Right cardiac atrium (tissue), 5 donors: ENCODE measurements at regions not wholly inside any gene's neighbourhood (a gene's known extent, or its start where the extent isn't known, plus 50 kb on each side); places are given as distances from the start of the nearest gene placed in this dataset.
A peak's percentile ranks its signal among the peaks of the same experiment; 100 is the strongest.

Source experiments
- ATAC-seq, 2 donors: fragments of 200-7000 bp; cut with Tn5 transposase; one replicate each; pipeline versions ENCODE4 v1.8.0 to v1.9.1; 2020; ENCODE audit warnings: moderate library complexity in 2 of 2, mild to moderate bottlenecking in 1 of 2
- DNase-seq, 3 donors: peaks; one replicate each; pipeline ENCODE4 v3.0.0-alpha.2; 2020
- H3K27ac ChIP-seq: one replicate; pipeline ENCODE4 v1.5.1; 2013; ENCODE audit warnings: mild to moderate bottlenecking, low read length, control low read depth, moderate library complexity
- H3K27me3 ChIP-seq: one replicate; pipeline ENCODE4 v1.6.1; 2013; ENCODE audit not compliant: control insufficient read depth, insufficient read depth
- H3K4me1 ChIP-seq: one replicate; pipeline ENCODE4 v1.6.1; 2013; ENCODE audit warnings: low read length; ENCODE audit not compliant: control insufficient read depth, insufficient read depth
- H3K4me3 ChIP-seq: one replicate; pipeline ENCODE4 v1.5.1; 2013; ENCODE audit warnings: low read length, control low read depth
- H3K9me3 ChIP-seq: one replicate; pipeline ENCODE4 v1.6.1; 2013; ENCODE audit warnings: low read length; ENCODE audit not compliant: control insufficient read depth
- WGBS: extraction: QIAGEN DNeasy Blood & Tissue Kit; methylation state at CpG from one replicate; pipeline ENCODE4 v1.1.7; 2013; 5-methylcytosine and 5-hydroxymethylcytosine counted together
- intact Hi-C, 4 donors: fragments of 100-400 bp; cut with DNase I; formaldehyde crosslinking; loops; one replicate each; pipeline versions ENCODE4 v1.11.0 to v1.14.0; 2022 to 2023
- donor health status: healthy with polysubstance abuse.
- donor health status: DM: no; HTN: yes; CAD: no.
- donor health status: DM: no; HTN: no; CAD: no.
- donor health status: DM: no; HTN: yes; CAD: no; lungs with severe emphysema.
- donor health status: DM: yes; HTN: yes; CAD: no.

DNA sequence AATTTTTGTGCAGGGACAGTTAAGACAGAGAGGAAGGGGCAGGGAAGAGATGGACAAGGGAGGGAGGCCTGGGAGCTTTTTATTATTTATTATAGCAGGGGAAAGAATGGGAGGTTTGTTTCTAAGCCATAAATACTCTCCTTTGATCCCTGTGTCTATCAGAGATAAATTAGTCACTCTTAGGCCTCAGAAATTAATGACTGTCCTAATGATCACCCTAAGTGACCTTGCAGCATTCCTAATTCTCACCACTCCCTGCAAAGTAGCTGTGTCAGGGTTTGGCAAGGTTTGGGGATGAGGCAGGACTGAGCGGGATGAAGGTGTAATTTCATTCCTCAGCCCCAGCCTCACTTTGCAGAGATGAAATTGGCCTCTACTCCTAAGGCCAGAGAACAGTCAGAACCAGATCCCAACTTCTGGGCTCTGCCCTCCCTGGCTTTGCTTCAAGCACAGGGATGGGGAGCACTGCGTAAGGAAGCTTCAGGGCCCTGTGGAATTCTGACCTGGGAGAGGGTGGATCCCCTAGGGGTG lies 95.0 kb downstream of the TMEM17 start:
- DNase-seq (no peak), ATAC-seq (peak in 1 of 2 donors; percentile 9)
- WGBS = 47% methylated on average over 2 of the region's 2 CpGs
- no peak overlapping the region for H3K4me3 ChIP-seq
- no peaks in the 10 kb centered on the region for H3K4me1 ChIP-seq
- peak overlapping the region; percentile 62 for H3K27ac ChIP-seq
- H3K9me3 ChIP-seq = no peaks in the 10 kb centered on the region
- no peaks in the 10 kb centered on the region for H3K27me3 ChIP-seq
- intact Hi-C loops = loop anchor here (2.0 to 10.0 kb wide), 6 partner anchors 216 to 494 kb away; partner anchors contain the start of gene B3GNT2 (in 1 of the 4)

DNA sequence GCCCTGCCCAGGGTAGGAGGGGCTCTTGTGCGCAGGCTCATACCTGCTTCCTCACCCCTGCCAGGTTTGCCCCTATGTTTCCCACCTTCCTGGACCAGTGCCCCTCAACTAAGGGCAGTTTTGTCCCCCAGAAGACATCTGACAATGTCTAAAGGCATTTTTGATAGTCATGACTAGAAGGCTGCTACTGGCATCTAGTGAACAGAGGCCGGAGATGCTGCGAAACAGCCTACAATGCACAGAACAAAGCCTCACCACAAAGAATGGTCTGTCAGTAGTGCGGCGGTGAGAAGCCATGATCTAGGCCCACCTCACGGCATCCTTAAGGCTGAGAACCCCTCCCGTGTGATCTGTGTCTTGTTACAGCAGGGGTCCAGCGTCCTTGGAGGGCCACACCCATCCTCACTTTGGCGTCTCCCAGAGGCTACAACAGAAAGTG lies 96.0 kb downstream of the TMEM17 start:
- H3K9me3 ChIP-seq = no peaks in the 10 kb centered on the region
- H3K27me3 ChIP-seq = no peaks in the 10 kb centered on the region
- DNase-seq = no peak
- H3K27ac ChIP-seq = no peak overlapping the region
- intact Hi-C loops = loop anchor here (2.0 to 10.0 kb wide), 6 partner anchors 215 to 493 kb away; partner anchors contain the start of gene B3GNT2 (in 1 of the 4)
- no peaks in the 10 kb centered on the region for H3K4me1 ChIP-seq
- WGBS = 77% methylated on average over 9 of the region's 9 CpGs
- H3K4me3 ChIP-seq = no peak overlapping the region
- ATAC-seq = peak in 1 of 2 donors; percentile 17

DNA sequence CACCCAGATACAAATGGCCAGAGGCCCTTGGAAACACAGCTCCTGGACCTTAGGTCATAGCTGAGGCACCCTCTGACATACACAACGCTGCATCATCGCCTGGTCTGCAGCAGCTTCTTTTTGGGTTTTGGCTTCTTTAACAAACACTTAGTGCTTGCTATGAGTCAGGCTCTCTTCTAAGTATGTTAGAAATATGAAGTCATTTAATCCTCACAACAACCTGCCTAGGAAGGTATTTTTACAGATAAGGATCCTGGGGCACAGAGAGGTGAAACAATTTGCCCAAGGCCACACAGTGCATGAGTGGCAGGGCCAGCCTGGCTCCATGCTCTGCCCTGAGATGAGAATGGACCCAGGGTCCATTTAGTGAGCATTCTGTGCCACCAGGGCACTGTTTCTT lies 96.6 kb downstream of the TMEM17 start:
- WGBS = 87% methylated on average over 2 of the region's 2 CpGs
- Histone ChIP-seq H3K27me3 (no peaks in the 10 kb centered on the region), H3K9me3 (no peaks in the 10 kb centered on the region), H3K4me3 (no peak overlapping the region), H3K27ac (no peak overlapping the region), H3K4me1 (no peaks in the 10 kb centered on the region)
- intact Hi-C loops = loop anchor here in 1 of 4 donors (10.0 kb wide), 1 partner anchor 215 kb away; the partner anchor contains the start of gene B3GNT2
- ATAC-seq = no peak
- DNase-seq = no peak

- ATAC-seq (peak in 1 of 2 donors; percentile 10), DNase-seq (peak in 1 of 3 donors; percentile 56)
- Histone ChIP-seq H3K4me1 (no peaks in the 10 kb centered on the region), H3K27ac (no peak overlapping the region), H3K27me3 (no peaks in the 10 kb centered on the region), H3K9me3 (no peaks in the 10 kb centered on the region), H3K4me3 (no peak overlapping the region)
- 47% methylated on average over 10 of the region's 10 CpGs for WGBS
- intact Hi-C loops = loop anchor here in 1 of 4 donors (10.0 kb wide), 1 partner anchor 213 kb away; the partner anchor contains the start of gene B3GNT2
Observed at GRCh38 chr2:62408241-62408677, 97.7 kb downstream of the TMEM17 start.

DNA sequence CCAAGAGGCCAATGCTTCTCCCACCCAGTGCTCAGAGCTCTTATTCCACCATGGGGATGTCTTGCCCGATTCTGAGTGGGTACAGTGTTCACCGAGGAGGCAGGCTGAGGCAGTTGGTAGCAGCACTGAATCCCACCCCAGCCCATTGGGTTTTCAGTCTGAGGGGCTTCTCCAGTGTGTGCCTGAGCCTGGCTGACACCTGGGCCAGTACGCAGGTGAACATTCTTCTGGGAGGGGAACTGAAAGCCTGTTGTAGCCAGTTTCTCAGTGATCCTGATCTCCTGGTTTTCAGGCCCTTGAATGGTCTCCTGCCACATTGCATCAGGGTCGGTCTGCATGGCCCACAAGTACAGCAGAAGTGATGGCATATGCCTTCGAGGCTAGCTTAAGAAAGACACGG lies 98.2 kb downstream of the TMEM17 start:
- intact Hi-C loops = loop anchor here in 1 of 4 donors (10.0 kb wide), 1 partner anchor 213 kb away; the partner anchor contains the start of gene B3GNT2
- DNase-seq (no peak), ATAC-seq (no peak)
- Histone ChIP-seq H3K27me3 (no peaks in the 10 kb centered on the region), H3K4me1 (no peaks in the 10 kb centered on the region), H3K9me3 (no peaks in the 10 kb centered on the region), H3K27ac (no peak overlapping the region), H3K4me3 (no peak overlapping the region)
- WGBS = 65% methylated on average over 6 of the region's 6 CpGs

GRCh38 chr2:62407401-62407800 lies 98.6 kb downstream of the TMEM17 start:
- DNase-seq = no peak
- H3K27ac ChIP-seq = no peak overlapping the region
- intact Hi-C loops = loop anchor here in 1 of 4 donors (10.0 kb wide), 1 partner anchor 213 kb away; the partner anchor contains the start of gene B3GNT2
- no peaks in the 10 kb centered on the region for H3K4me1 ChIP-seq
- H3K4me3 ChIP-seq = no peak overlapping the region
- H3K27me3 ChIP-seq = no peaks in the 10 kb centered on the region
- WGBS = 97% methylated on average over 7 of the region's 7 CpGs
- no peak for ATAC-seq
- no peaks in the 10 kb centered on the region for H3K9me3 ChIP-seq

- DNase-seq (no peak), ATAC-seq (no peak)
- intact Hi-C loops = loop anchor here in 1 of 4 donors (10.0 kb wide), 1 partner anchor 212 kb away; the partner anchor contains the start of gene B3GNT2
- H3K27ac ChIP-seq = no peak overlapping the region
- no peak overlapping the region for H3K4me3 ChIP-seq
- H3K27me3 ChIP-seq = no peaks in the 10 kb centered on the region
- H3K9me3 ChIP-seq = no peaks in the 10 kb centered on the region
- WGBS = 76% methylated on average over 3 of the region's 3 CpGs
- H3K4me1 ChIP-seq = no peaks in the 10 kb centered on the region
Observed at GRCh38 chr2:62406573-62407043, 99.4 kb downstream of the TMEM17 start.

- WGBS = 75% methylated on average over 5 of the region's 5 CpGs
- intact Hi-C loops = loop anchor here in 1 of 4 donors (10.0 kb wide), 1 partner anchor 210 kb away; the partner anchor contains the start of gene B3GNT2
- H3K9me3 ChIP-seq = no peaks in the 10 kb centered on the region
- no peak for DNase-seq
- H3K4me3 ChIP-seq = no peak overlapping the region
- H3K4me1 ChIP-seq = no peaks in the 10 kb centered on the region
- no peaks in the 10 kb centered on the region for H3K27me3 ChIP-seq
- no peak for ATAC-seq
- H3K27ac ChIP-seq = no peak overlapping the region
Observed at GRCh38 chr2:62404913-62405312, 101.1 kb downstream of the TMEM17 start.

DNA sequence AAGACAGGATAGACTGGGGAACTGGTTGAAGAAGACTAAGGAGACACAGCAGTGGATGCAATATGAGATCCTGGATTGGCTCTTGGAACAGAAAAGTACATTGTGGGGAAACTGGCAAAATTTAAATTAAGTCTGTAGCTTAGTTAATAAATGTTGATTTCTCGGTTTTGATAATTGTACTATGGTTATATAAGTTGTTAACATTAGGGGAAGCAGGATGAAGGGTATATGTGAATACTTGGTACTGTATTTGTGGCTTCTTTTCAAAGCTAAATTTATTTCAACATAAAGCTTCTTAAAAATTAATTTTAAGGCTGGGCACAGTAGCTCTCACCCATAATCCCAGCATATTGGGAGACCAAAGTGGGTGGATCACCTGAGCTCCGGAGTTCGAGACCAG lies 103.8 kb downstream of the TMEM17 start:
- H3K9me3 ChIP-seq = no peaks in the 10 kb centered on the region
- H3K27ac ChIP-seq = no peak overlapping the region
- intact Hi-C loops = loop anchor here in 1 of 4 donors (10.0 kb wide), 1 partner anchor 207 kb away; the partner anchor contains the start of gene B3GNT2
- ATAC-seq (no peak), DNase-seq (no peak)
- no peak overlapping the region for H3K4me3 ChIP-seq
- WGBS = 95% methylated on average over 3 of the region's 3 CpGs
- H3K27me3 ChIP-seq = no peaks in the 10 kb centered on the region
- H3K4me1 ChIP-seq = no peaks in the 10 kb centered on the region

GRCh38 chr2:62398356-62398755 lies 107.6 kb downstream of the TMEM17 start:
- no peak overlapping the region for H3K27ac ChIP-seq
- intact Hi-C loops = no loop called here
- H3K9me3 ChIP-seq = no peaks in the 10 kb centered on the region
- H3K27me3 ChIP-seq = no peaks in the 10 kb centered on the region
- ATAC-seq (no peak), DNase-seq (no peak)
- no peaks in the 10 kb centered on the region for H3K4me1 ChIP-seq
- WGBS = 32% methylated on average over 3 of the region's 3 CpGs
- H3K4me3 ChIP-seq = no peak overlapping the region

GRCh38 chr2:62396880-62397279 lies 109.1 kb downstream of the TMEM17 start:
- 85% methylated on average over 2 of the region's 2 CpGs for WGBS
- no peak overlapping the region for H3K27ac ChIP-seq
- no peaks in the 10 kb centered on the region for H3K9me3 ChIP-seq
- no peaks in the 10 kb centered on the region for H3K4me1 ChIP-seq
- no peak for DNase-seq
- no peak for ATAC-seq
- no peaks in the 10 kb centered on the region for H3K27me3 ChIP-seq
- intact Hi-C loops = no loop called here
- H3K4me3 ChIP-seq = no peak overlapping the region
